HCT116 (cell line): ENCODE measurements at regions not wholly inside any gene's neighbourhood (a gene's known extent, or its start where the extent isn't known, plus 50 kb on each side); places are given as distances from the start of the nearest gene placed in this dataset.

Experiments used
- ATAC-seq: fragments of 200-7000 bp; cut with Tn5 transposase; 2 replicates; pipeline ENCODE4 v1.9.1; 2020; ENCODE audit warnings: mild to moderate bottlenecking, moderate library complexity
- BruUV-seq: library from RNA; stranded (reverse); fragments of 400-500 nt; replicated peaks from 2 replicates; lab custom pipeline; 2021; lab: Mats Ljungman, UMichigan
- CTCF ChIA-PET: fragments of 300-600 bp; sonication (Branson Sonifier 250); formaldehyde crosslinking; loops from one replicate; lab custom pipeline; 2021; ENCODE audit warnings: antibody characterized with exemption; lab: Charles Lee
- POLR2A ChIA-PET: fragments of 300-600, 350-600 bp; sonication (Branson Sonifier 250); formaldehyde crosslinking; loops from one replicate; lab custom pipeline; 2021; ENCODE audit warnings: antibody characterized with exemption; lab: Charles Lee
- RAD21 ChIA-PET, 2 experiments: fragments of 300-600 bp; sonication (Branson Sonifier 250); formaldehyde crosslinking; loops; one replicate each; lab custom pipeline; 2023; ENCODE audit warnings: low total read pairs in 2 of 2; ENCODE audit not compliant: uncharacterized antibody in 2 of 2, unreplicated experiment in 2 of 2, low non-redundant PET in 1 of 2; lab: Charles Lee
- DNase-seq: peaks from one replicate; pipeline ENCODE4 v3.0.0-alpha.2; 2010; ENCODE audit warnings: low read depth, low spot score
- H2AFZ ChIP-seq: fragments of 200-600 bp; shearing (Covaris generic), sonication (generic); 2 replicates; pipeline ENCODE4 v1.6.1; 2017; ENCODE audit warnings: low read depth, mixed run types, mixed read lengths, antibody characterized with exemption, low read length; ENCODE audit not compliant: poor library complexity, severe bottlenecking
- H3K27ac ChIP-seq: 2 replicates; pipeline ENCODE4 v1.5.1; 2012; ENCODE audit warnings: low read depth, low read length
- H3K27me3 ChIP-seq: fragments of 200-600 bp; sonication (generic); 2 replicates; pipeline ENCODE4 v1.6.1; 2016; ENCODE audit warnings: mixed run types, low read length, mixed read lengths; ENCODE audit not compliant: insufficient read depth
- H3K36me3 ChIP-seq, 2 experiments: fragments of 200-500 bp in 1 of 2; fragments of 200-600 bp in 1 of 2; sonication (Bioruptor generic) in 1 of 2; sonication (generic) in 1 of 2; 2 replicates each; pipeline versions ENCODE4 v1.5.1 to v1.6.1; 2014 to 2016; ENCODE audit warnings: low read length in 2 of 2, inconsistent platforms in 1 of 2, mixed read lengths in 1 of 2, mixed run types in 1 of 2; ENCODE audit not compliant: insufficient read depth in 2 of 2, control insufficient read depth in 1 of 2
- H3K4me1 ChIP-seq, 2 experiments: fragments of 200-600 bp in 1 of 2; sonication (generic) in 1 of 2; 2 replicates each; pipeline versions ENCODE4 v1.5.1 to v1.6.1; 2012 to 2017; ENCODE audit warnings: low read length in 2 of 2, inconsistent platforms in 1 of 2, mild to moderate bottlenecking in 1 of 2, mixed read lengths in 1 of 2, mixed run types in 1 of 2, moderate library complexity in 1 of 2; ENCODE audit not compliant: insufficient read depth in 2 of 2, control insufficient read depth in 1 of 2
- H3K4me2 ChIP-seq: fragments of 200-600 bp; sonication (generic); 2 replicates; pipeline ENCODE4 v1.6.1; 2017; ENCODE audit warnings: mixed run types, low read length, mixed read lengths
- H3K4me3 ChIP-seq, 2 experiments: fragments of 200-600 bp in 1 of 2; sonication (generic) in 1 of 2; replicated peaks in 1 of 2; 2 replicates each; pipeline ENCODE4 v1.5.1; 2011 to 2016; ENCODE audit warnings: low read length in 2 of 2, control low read depth in 1 of 2, low read depth in 1 of 2, mild to moderate bottlenecking in 1 of 2, mixed read lengths in 1 of 2, mixed run types in 1 of 2
- H3K79me2 ChIP-seq: fragments of 200-600 bp; sonication (generic); 2 replicates; pipeline ENCODE4 v1.6.1; 2017; ENCODE audit warnings: mild to moderate bottlenecking, mixed run types, low read length, moderate library complexity, mixed read lengths; ENCODE audit not compliant: insufficient read depth
- H3K9ac ChIP-seq: fragments of 200-600 bp; sonication (generic); 2 replicates; pipeline ENCODE4 v1.6.1; 2016; ENCODE audit warnings: low read length, mixed read lengths
- H3K9me2 ChIP-seq: fragments of 200-600 bp; sonication (generic), shearing (Covaris generic); 2 replicates; pipeline ENCODE4 v1.6.1; 2017; ENCODE audit warnings: mixed run types, mild to moderate bottlenecking, moderate library complexity; ENCODE audit not compliant: insufficient read depth
- H3K9me3 ChIP-seq, 2 experiments: fragments of 200-500 bp in 1 of 2; fragments of 200-600 bp in 1 of 2; sonication (Bioruptor generic) in 1 of 2; sonication (generic) in 1 of 2; 2 replicates each; pipeline ENCODE4 v1.6.1; 2014 to 2017; ENCODE audit warnings: low read length in 2 of 2, mixed read lengths in 2 of 2, inconsistent platforms in 1 of 2, low read depth in 1 of 2, mild to moderate bottlenecking in 1 of 2, mixed run types in 1 of 2, moderate library complexity in 1 of 2; ENCODE audit not compliant: control insufficient read depth in 1 of 2, insufficient read depth in 1 of 2
- H4K20me1 ChIP-seq: fragments of 200-600 bp; sonication (generic), shearing (Covaris generic); 2 replicates; pipeline ENCODE4 v1.6.1; 2017; ENCODE audit warnings: mixed run types, mild to moderate bottlenecking, moderate library complexity; ENCODE audit not compliant: insufficient read depth
- CTCF ChIP-seq, 3 experiments: fragments of 200-600 bp in 1 of 3; sonication (generic) in 1 of 3; IDR thresholded peaks in 2 of 3; conservative IDR thresholded peaks in 1 of 3; 2 replicates each; pipeline ENCODE4 v1.5.1; 2012 to 2017; ENCODE audit warnings: low read depth in 2 of 3, low read length in 2 of 3, antibody characterized with exemption in 1 of 3, borderline replicate concordance in 1 of 3, control low read depth in 1 of 3, mild to moderate bottlenecking in 1 of 3, mixed read lengths in 1 of 3, mixed run types in 1 of 3, moderate library complexity in 1 of 3; ENCODE audit not compliant: insufficient read depth in 1 of 3
- EGR1 ChIP-seq: IDR thresholded peaks from 2 replicates; pipeline ENCODE4 v1.6.1; 2012; ENCODE audit warnings: low read depth
- ELF1 ChIP-seq: IDR thresholded peaks from 2 replicates; pipeline ENCODE4 v1.6.1; 2012; ENCODE audit warnings: low read depth, borderline replicate concordance
- FOSL1 ChIP-seq: IDR thresholded peaks from 2 replicates; pipeline ENCODE4 v1.6.1; 2012; ENCODE audit warnings: low read depth
- JUND ChIP-seq: IDR thresholded peaks from 2 replicates; pipeline ENCODE4 v1.6.1; 2012
- MAX ChIP-seq: IDR thresholded peaks from 2 replicates; pipeline ENCODE4 v1.6.1; 2012
- POLR2A ChIP-seq: IDR thresholded peaks from 2 replicates; pipeline ENCODE4 v1.7.0; 2011; ENCODE audit warnings: borderline replicate concordance; ENCODE audit not compliant: insufficient read depth, insufficient read length; ENCODE audit errors: extremely low read depth
- RAD21 ChIP-seq: IDR thresholded peaks from 2 replicates; pipeline ENCODE4 v1.6.1; 2012; ENCODE audit warnings: low read depth, mild to moderate bottlenecking
- REST ChIP-seq: IDR thresholded peaks from 2 replicates; pipeline ENCODE4 v1.6.1; 2012; ENCODE audit warnings: low read depth
- SIN3A ChIP-seq: IDR thresholded peaks from 2 replicates; pipeline ENCODE4 v1.6.1; 2012; ENCODE audit warnings: low read depth
- SRF ChIP-seq: IDR thresholded peaks from 2 replicates; pipeline ENCODE4 v1.6.1; 2012; ENCODE audit warnings: low read depth
- TCF7L2 ChIP-seq: IDR thresholded peaks from 2 replicates; pipeline ENCODE4 v1.7.0; 2011; ENCODE audit warnings: borderline replicate concordance, inconsistent platforms; ENCODE audit not compliant: insufficient read depth, insufficient read length; ENCODE audit errors: extremely low read depth
- ZBTB33 ChIP-seq: IDR thresholded peaks from 2 replicates; pipeline ENCODE4 v1.6.1; 2011; ENCODE audit warnings: mild to moderate bottlenecking, low read length, moderate library complexity; ENCODE audit not compliant: insufficient replicate concordance; ENCODE audit errors: extremely low read depth
- ZFX ChIP-seq: fragments of 450-650 bp; IDR thresholded peaks from 2 replicates; pipeline ENCODE4 v1.6.1; 2017
- ZNF274 ChIP-seq: fragments of 200-500 bp; sonication (Bioruptor generic); IDR thresholded peaks from 2 replicates; pipeline ENCODE4 v1.6.1; 2014; ENCODE audit warnings: mild to moderate bottlenecking, low read depth, low read length, inconsistent platforms
- intact Hi-C: fragments of 100-400 bp; cut with micrococcal nuclease; formaldehyde crosslinking; loops from 2 replicates; pipeline ENCODE4 v1.10.0; 2022

GRCh38 chr2:236956641-236957040 is 129.0 kb upstream of the COPS8 start:
- Histone ChIP-seq H3K79me2 (no peaks in the 10 kb centered on the region), H2AFZ (no peak overlapping the region), H3K27me3 (peaks cover 27% of the 10 kb centered on the region; the same call in 1 of the 2 replicates), H3K9me3 (no peaks in the 10 kb centered on the region), H3K9me2 (no peaks in the 10 kb centered on the region), H3K9ac (no peak overlapping the region), H4K20me1 (no peaks in the 10 kb centered on the region), H3K4me3 (no peak overlapping the region), H3K4me2 (no peak overlapping the region), H3K27ac (no peak overlapping the region), H3K4me1 (no peaks in the 10 kb centered on the region)
- POLR2A ChIA-PET: no interaction called here
- DNase-seq: no peak
- BruUV-seq: no TSS peak
- RAD21 ChIA-PET: no interaction called here
- no peak for ATAC-seq
- CTCF ChIA-PET: no interaction called here
- intact Hi-C loops: no loop called here
- TF ChIP-seq ELF1 (no peak), POLR2A (no peak), SRF (no peak), MAX (no peak), SIN3A (no peak), TCF7L2 (no peak), RAD21 (no peak), ZFX (no peak), ZNF274 (no peak), JUND (no peak), ZBTB33 (no peak), CTCF (IDR thresholded peaks at IDR 0.05 in 2 of 3, conservative IDR thresholded peaks at IDR 0.05 in 1 of 3; ENCODE audit: borderline replicate concordance in 1 of 3, insufficient read depth in 1 of 3, low read depth in 2 of 3, low read length in 2 of 3) (no peak), EGR1 (no peak), FOSL1 (no peak), REST (no peak)
- TF ChIP-seq, all 23 proteins: peak for 0
- H3K36me3 ChIP-seq: no peaks in the 10 kb centered on the region
